ENCODE measurements at regions not wholly inside any gene's neighbourhood (a gene's known extent, or its start where the extent isn't known, plus 50 kb on each side); places are given as distances from the start of the nearest gene placed in this dataset.

GRCh38 chr4:170420255-170420693, 330.5 kb upstream of the AADAT start:
- RAD21 ChIA-PET (ENCODE audit: low non-redundant PET in 1 of 2, low total read pairs in 2 of 2, uncharacterized antibody in 2 of 2, unreplicated experiment in 2 of 2) = no interaction called here
- TF ChIP-seq JUND (IDR thresholded peaks at IDR 0.05) = no peak
- TF ChIP-seq POLR2AphosphoS5 (IDR thresholded peaks at IDR 0.05; ENCODE audit: low read depth, low read length) = no peak
- TF ChIP-seq TCF7L2 (IDR thresholded peaks at IDR 0.05; ENCODE audit: borderline replicate concordance, extremely low read depth, insufficient read depth, insufficient read length) = no peak
- TF ChIP-seq SIN3A (IDR thresholded peaks at IDR 0.05; ENCODE audit: low read depth) = no peak
- TF ChIP-seq EZH2 (IDR thresholded peaks at IDR 0.05) = no peak
- TF ChIP-seq FOSL1 (IDR thresholded peaks at IDR 0.05; ENCODE audit: low read depth) = no peak
- TF ChIP-seq SRF (IDR thresholded peaks at IDR 0.05; ENCODE audit: low read depth) = no peak
- TF ChIP-seq YY1 (IDR thresholded peaks at IDR 0.05; ENCODE audit: extremely low read depth, insufficient replicate concordance, low read depth, low read length) = no peak
- TF ChIP-seq ATF3 (IDR thresholded peaks at IDR 0.05) = no peak
- TF ChIP-seq REST (IDR thresholded peaks at IDR 0.05; ENCODE audit: low read depth) = no peak
- no peak for TF ChIP-seq ZFX (IDR thresholded peaks at IDR 0.05)
- TF ChIP-seq MAX (IDR thresholded peaks at IDR 0.05) = no peak
- no peak for TF ChIP-seq CBX3 (IDR thresholded peaks at IDR 0.05; ENCODE audit: low read depth)
- TF ChIP-seq SP1 (IDR thresholded peaks at IDR 0.05; ENCODE audit: low read depth) = no peak
- TF ChIP-seq EGR1 (IDR thresholded peaks at IDR 0.05; ENCODE audit: low read depth) = no peak
- TF ChIP-seq ZBTB33 (IDR thresholded peaks at IDR 0.05; ENCODE audit: extremely low read depth, insufficient replicate concordance, low read length) = no peak
- TF ChIP-seq RAD21 (IDR thresholded peaks at IDR 0.05; ENCODE audit: low read depth) = no peak
- H3K4me3 ChIP-seq (replicated peaks in 1 of 2; ENCODE audit: low read depth in 1 of 2, low read length in 2 of 2) = no peak overlapping the region
- CTCF ChIA-PET = no interaction called here
- no peaks in the 10 kb centered on the region for H3K36me3 ChIP-seq (ENCODE audit: control insufficient read depth in 1 of 2, insufficient read depth in 2 of 2, low read length in 2 of 2)
- no peak overlapping the region for H3K27ac ChIP-seq (ENCODE audit: low read depth, low read length)
- H2AFZ ChIP-seq (ENCODE audit: low read depth, low read length, poor library complexity, severe bottlenecking) = no peak overlapping the region
- no peak overlapping the region for H3K4me2 ChIP-seq (ENCODE audit: low read length)
- BruUV-seq (replicated peaks) = no TSS peak
- H4K20me1 ChIP-seq (ENCODE audit: insufficient read depth) = no peaks in the 10 kb centered on the region
- POLR2A ChIA-PET = no interaction called here
- no peaks in the 10 kb centered on the region for H3K27me3 ChIP-seq (ENCODE audit: insufficient read depth, low read length)
- ATAC-seq (no peak), DNase-seq (ENCODE audit: low read depth, low spot score) (no peak)
- H3K9me3 ChIP-seq (ENCODE audit: control insufficient read depth in 1 of 2, insufficient read depth in 1 of 2, low read depth in 1 of 2, low read length in 2 of 2) = no peaks in the 10 kb centered on the region
- no peaks in the 10 kb centered on the region for H3K9me2 ChIP-seq (ENCODE audit: insufficient read depth)
- no peak overlapping the region for H3K9ac ChIP-seq (ENCODE audit: low read length)
- H3K4me1 ChIP-seq (ENCODE audit: control insufficient read depth in 1 of 2, insufficient read depth in 2 of 2, low read length in 2 of 2) = no peaks in the 10 kb centered on the region
- intact Hi-C loops (cut with micrococcal nuclease) = no loop called here
- H3K79me2 ChIP-seq (ENCODE audit: insufficient read depth, low read length) = no peaks in the 10 kb centered on the region
